Endothelial cell (in vitro differentiated cells): ENCODE measurements at regions not wholly inside any gene's neighbourhood (a gene's known extent, or its start where the extent isn't known, plus 50 kb on each side); places are given as distances from the start of the nearest gene placed in this dataset.

ENCODE experiments used
- DNase-seq: peaks from one replicate; pipeline ENCODE4 v3.0.0; 2021; ENCODE audit warnings: low spot score
- H3K27ac Mint-ChIP-seq: one replicate; pipeline ENCODE4 v1.8.0; 2021; ENCODE audit warnings: mixed read lengths, inconsistent platforms; ENCODE audit not compliant: unreplicated experiment
- H3K27me3 Mint-ChIP-seq: one replicate; pipeline ENCODE4 v1.8.0; 2021; ENCODE audit warnings: mild to moderate bottlenecking, moderate library complexity, mixed read lengths, inconsistent platforms; ENCODE audit not compliant: unreplicated experiment
- H3K36me3 Mint-ChIP-seq: one replicate; pipeline ENCODE4 v1.8.0; 2021; ENCODE audit warnings: mild to moderate bottlenecking, low read depth, mixed read lengths, inconsistent platforms; ENCODE audit not compliant: unreplicated experiment
- H3K4me1 Mint-ChIP-seq: one replicate; pipeline ENCODE4 v1.8.0; 2021; ENCODE audit warnings: mild to moderate bottlenecking, mixed read lengths, inconsistent platforms; ENCODE audit not compliant: unreplicated experiment
- H3K4me3 Mint-ChIP-seq: one replicate; pipeline ENCODE4 v1.8.0; 2021; ENCODE audit warnings: mild to moderate bottlenecking, mixed read lengths, inconsistent platforms; ENCODE audit not compliant: unreplicated experiment
- H3K9me3 Mint-ChIP-seq: one replicate; pipeline ENCODE4 v1.8.0; 2021; ENCODE audit warnings: mixed read lengths, inconsistent platforms; ENCODE audit not compliant: unreplicated experiment
- TF ChIP-seq, protein P1 (sequence below): fragments of 200-600 bp; sonication (generic); IDR thresholded peaks from one replicate; pipeline ENCODE4 v1.5.0; 2021; ENCODE audit warnings: antibody characterized with exemption; ENCODE audit not compliant: unreplicated experiment

DNA sequence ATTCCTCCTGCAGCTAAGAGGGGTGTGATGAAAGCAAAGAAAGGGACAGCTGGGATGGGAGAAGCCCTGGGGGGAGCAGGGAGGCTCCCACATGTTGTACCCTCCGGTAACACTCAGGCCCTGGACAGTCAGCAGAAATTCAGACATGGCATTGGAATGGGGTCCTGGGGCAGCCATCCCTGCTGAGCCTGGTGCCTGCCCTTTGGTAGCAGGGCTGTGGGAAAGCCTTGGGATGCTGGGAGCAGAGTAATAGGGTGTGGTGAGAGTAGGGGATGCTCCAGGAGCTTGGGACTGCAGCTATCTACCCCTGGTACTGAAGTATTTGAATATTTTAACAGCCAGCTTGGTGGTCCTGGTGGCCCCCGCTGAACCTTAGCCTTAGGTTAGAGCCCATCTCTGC lies 56.8 kb downstream of the FAM241B start:
- Mint-ChIP-seq H3K9me3 (no peaks in the 10 kb centered on the region), H3K4me1 (peaks cover 12% of the 10 kb centered on the region), H3K27me3 (peaks cover 12% of the 10 kb centered on the region), H3K36me3 (peaks cover 5% of the 10 kb centered on the region), H3K4me3 (no peak overlapping the region), H3K27ac (no peak overlapping the region)
- DNase-seq = no peak
- TF ChIP-seq, protein P1, sequence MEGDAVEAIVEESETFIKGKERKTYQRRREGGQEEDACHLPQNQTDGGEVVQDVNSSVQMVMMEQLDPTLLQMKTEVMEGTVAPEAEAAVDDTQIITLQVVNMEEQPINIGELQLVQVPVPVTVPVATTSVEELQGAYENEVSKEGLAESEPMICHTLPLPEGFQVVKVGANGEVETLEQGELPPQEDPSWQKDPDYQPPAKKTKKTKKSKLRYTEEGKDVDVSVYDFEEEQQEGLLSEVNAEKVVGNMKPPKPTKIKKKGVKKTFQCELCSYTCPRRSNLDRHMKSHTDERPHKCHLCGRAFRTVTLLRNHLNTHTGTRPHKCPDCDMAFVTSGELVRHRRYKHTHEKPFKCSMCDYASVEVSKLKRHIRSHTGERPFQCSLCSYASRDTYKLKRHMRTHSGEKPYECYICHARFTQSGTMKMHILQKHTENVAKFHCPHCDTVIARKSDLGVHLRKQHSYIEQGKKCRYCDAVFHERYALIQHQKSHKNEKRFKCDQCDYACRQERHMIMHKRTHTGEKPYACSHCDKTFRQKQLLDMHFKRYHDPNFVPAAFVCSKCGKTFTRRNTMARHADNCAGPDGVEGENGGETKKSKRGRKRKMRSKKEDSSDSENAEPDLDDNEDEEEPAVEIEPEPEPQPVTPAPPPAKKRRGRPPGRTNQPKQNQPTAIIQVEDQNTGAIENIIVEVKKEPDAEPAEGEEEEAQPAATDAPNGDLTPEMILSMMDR = no peak

DNA sequence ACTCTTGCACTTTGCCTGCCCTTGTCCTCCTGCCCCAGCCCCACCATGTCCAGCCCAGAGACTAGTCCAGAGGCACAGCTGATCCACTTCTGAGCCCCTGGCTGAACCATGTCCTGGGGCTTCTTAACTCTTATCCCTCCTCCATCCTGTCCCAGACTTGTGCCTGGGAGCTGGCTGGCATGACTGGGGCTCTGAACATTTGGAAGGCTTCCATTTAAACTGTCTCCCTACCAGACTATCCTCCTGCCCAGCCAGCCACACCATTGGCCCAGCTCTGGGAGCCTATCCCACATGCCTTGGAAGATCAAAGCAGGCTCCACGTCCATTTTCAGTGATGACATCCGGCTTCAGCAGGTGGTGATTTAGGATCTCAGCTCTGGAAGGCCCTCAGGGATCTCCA lies 57.4 kb downstream of the FAM241B start:
- peaks cover 14% of the 10 kb centered on the region for H3K4me1 Mint-ChIP-seq
- no peak for DNase-seq
- H3K36me3 Mint-ChIP-seq = peaks cover 5% of the 10 kb centered on the region
- H3K4me3 Mint-ChIP-seq = no peak overlapping the region
- H3K27me3 Mint-ChIP-seq = peaks cover 12% of the 10 kb centered on the region
- no peaks in the 10 kb centered on the region for H3K9me3 Mint-ChIP-seq
- TF ChIP-seq, protein P1 = no peak
- no peak overlapping the region for H3K27ac Mint-ChIP-seq

GRCh38 chr10:69692267-69692666 lies 62.2 kb downstream of the FAM241B start:
- DNase-seq = no peak
- no peak overlapping the region for H3K27ac Mint-ChIP-seq
- peaks cover 8% of the 10 kb centered on the region for H3K4me1 Mint-ChIP-seq
- TF ChIP-seq, protein P1 = no peak
- no peaks in the 10 kb centered on the region for H3K36me3 Mint-ChIP-seq
- H3K27me3 Mint-ChIP-seq = peaks cover 7% of the 10 kb centered on the region
- no peak overlapping the region for H3K4me3 Mint-ChIP-seq
- H3K9me3 Mint-ChIP-seq = no peaks in the 10 kb centered on the region

GRCh38 chr10:69692891-69693290 lies 62.8 kb downstream of the FAM241B start:
- Mint-ChIP-seq H3K4me1 (peaks cover 8% of the 10 kb centered on the region), H3K9me3 (no peaks in the 10 kb centered on the region), H3K27me3 (peaks cover 4% of the 10 kb centered on the region), H3K27ac (no peak overlapping the region), H3K4me3 (no peak overlapping the region), H3K36me3 (no peaks in the 10 kb centered on the region)
- TF ChIP-seq, protein P1 = no peak
- no peak for DNase-seq

DNA sequence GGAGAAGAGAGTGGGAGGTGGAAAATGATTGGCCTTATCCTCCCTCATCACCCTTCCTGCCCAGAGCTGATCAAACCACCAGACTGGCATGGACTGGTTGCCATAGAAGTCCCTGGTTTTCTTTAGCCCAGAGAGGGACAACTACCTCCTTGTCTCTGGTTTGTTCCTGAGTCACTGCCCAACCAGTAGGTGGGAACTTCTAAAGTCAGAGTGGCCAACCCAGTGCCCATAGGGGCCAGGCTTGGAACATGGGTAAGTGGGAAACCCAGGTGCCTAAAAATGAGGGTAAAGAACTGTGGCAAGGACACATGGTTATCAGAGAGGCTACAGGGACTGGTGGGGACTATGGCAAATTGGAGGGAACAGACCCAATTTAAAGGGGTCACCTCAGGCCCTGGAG lies 63.8 kb downstream of the FAM241B start:
- Mint-ChIP-seq H3K9me3 (no peaks in the 10 kb centered on the region), H3K27me3 (peaks cover 4% of the 10 kb centered on the region), H3K36me3 (no peaks in the 10 kb centered on the region), H3K27ac (no peak overlapping the region), H3K4me3 (no peak overlapping the region), H3K4me1 (peaks cover 7% of the 10 kb centered on the region)
- TF ChIP-seq, protein P1 = no peak
- DNase-seq = no peak
